NCI-H1105 treated with DMSO at 0.1 percent for 48 hours (cell line): ENCODE measurements at regions not wholly inside any gene's neighbourhood (a gene's known extent, or its start where the extent isn't known, plus 50 kb on each side); places are given as distances from the start of the nearest gene placed in this dataset.
A peak's percentile ranks its signal among the peaks of the same experiment; 100 is the strongest.

Source experiments
- DNase-seq: peaks from one replicate; lab custom pipeline; 2025; lab: John Stamatoyannopoulos, UW

- DNase-seq: peak; percentile 77
Measured at GRCh38 chr1:223487887-223488259, 94.7 kb downstream of the CCDC185 start.

GRCh38 chr1:223489439-223489838 lies 96.2 kb downstream of the CCDC185 start:
- DNase-seq: no peak

- DNase-seq: no peak
Measured at GRCh38 chr1:223490256-223490655, 97.0 kb downstream of the CCDC185 start.
